HCT116 (cell line): ENCODE measurements at regions not wholly inside any gene's neighbourhood (a gene's known extent, or its start where the extent isn't known, plus 50 kb on each side); places are given as distances from the start of the nearest gene placed in this dataset.

ENCODE experiments used
- ATAC-seq: fragments of 200-7000 bp; cut with Tn5 transposase; 2 replicates; pipeline ENCODE4 v1.9.1; 2020; ENCODE audit warnings: mild to moderate bottlenecking, moderate library complexity
- BruUV-seq: library from RNA; stranded (reverse); fragments of 400-500 nt; replicated peaks from 2 replicates; lab custom pipeline; 2021; lab: Mats Ljungman, UMichigan
- CTCF ChIA-PET: fragments of 300-600 bp; sonication (Branson Sonifier 250); formaldehyde crosslinking; loops from one replicate; lab custom pipeline; 2021; ENCODE audit warnings: antibody characterized with exemption; lab: Charles Lee
- POLR2A ChIA-PET: fragments of 300-600, 350-600 bp; sonication (Branson Sonifier 250); formaldehyde crosslinking; loops from one replicate; lab custom pipeline; 2021; ENCODE audit warnings: antibody characterized with exemption; lab: Charles Lee
- RAD21 ChIA-PET, 2 experiments: fragments of 300-600 bp; sonication (Branson Sonifier 250); formaldehyde crosslinking; loops; one replicate each; lab custom pipeline; 2023; ENCODE audit warnings: low total read pairs in 2 of 2; ENCODE audit not compliant: uncharacterized antibody in 2 of 2, unreplicated experiment in 2 of 2, low non-redundant PET in 1 of 2; lab: Charles Lee
- DNase-seq: peaks from one replicate; pipeline ENCODE4 v3.0.0-alpha.2; 2010; ENCODE audit warnings: low read depth, low spot score
- H2AFZ ChIP-seq: fragments of 200-600 bp; shearing (Covaris generic), sonication (generic); 2 replicates; pipeline ENCODE4 v1.6.1; 2017; ENCODE audit warnings: low read depth, mixed run types, mixed read lengths, antibody characterized with exemption, low read length; ENCODE audit not compliant: poor library complexity, severe bottlenecking
- H3K27ac ChIP-seq: 2 replicates; pipeline ENCODE4 v1.5.1; 2012; ENCODE audit warnings: low read depth, low read length
- H3K27me3 ChIP-seq: fragments of 200-600 bp; sonication (generic); 2 replicates; pipeline ENCODE4 v1.6.1; 2016; ENCODE audit warnings: mixed run types, low read length, mixed read lengths; ENCODE audit not compliant: insufficient read depth
- H3K36me3 ChIP-seq, 2 experiments: fragments of 200-500 bp in 1 of 2; fragments of 200-600 bp in 1 of 2; sonication (Bioruptor generic) in 1 of 2; sonication (generic) in 1 of 2; 2 replicates each; pipeline versions ENCODE4 v1.5.1 to v1.6.1; 2014 to 2016; ENCODE audit warnings: low read length in 2 of 2, inconsistent platforms in 1 of 2, mixed read lengths in 1 of 2, mixed run types in 1 of 2; ENCODE audit not compliant: insufficient read depth in 2 of 2, control insufficient read depth in 1 of 2
- H3K4me1 ChIP-seq, 2 experiments: fragments of 200-600 bp in 1 of 2; sonication (generic) in 1 of 2; 2 replicates each; pipeline versions ENCODE4 v1.5.1 to v1.6.1; 2012 to 2017; ENCODE audit warnings: low read length in 2 of 2, inconsistent platforms in 1 of 2, mild to moderate bottlenecking in 1 of 2, mixed read lengths in 1 of 2, mixed run types in 1 of 2, moderate library complexity in 1 of 2; ENCODE audit not compliant: insufficient read depth in 2 of 2, control insufficient read depth in 1 of 2
- H3K4me2 ChIP-seq: fragments of 200-600 bp; sonication (generic); 2 replicates; pipeline ENCODE4 v1.6.1; 2017; ENCODE audit warnings: mixed run types, low read length, mixed read lengths
- H3K4me3 ChIP-seq, 2 experiments: fragments of 200-600 bp in 1 of 2; sonication (generic) in 1 of 2; replicated peaks in 1 of 2; 2 replicates each; pipeline ENCODE4 v1.5.1; 2011 to 2016; ENCODE audit warnings: low read length in 2 of 2, control low read depth in 1 of 2, low read depth in 1 of 2, mild to moderate bottlenecking in 1 of 2, mixed read lengths in 1 of 2, mixed run types in 1 of 2
- H3K79me2 ChIP-seq: fragments of 200-600 bp; sonication (generic); 2 replicates; pipeline ENCODE4 v1.6.1; 2017; ENCODE audit warnings: mild to moderate bottlenecking, mixed run types, low read length, moderate library complexity, mixed read lengths; ENCODE audit not compliant: insufficient read depth
- H3K9ac ChIP-seq: fragments of 200-600 bp; sonication (generic); 2 replicates; pipeline ENCODE4 v1.6.1; 2016; ENCODE audit warnings: low read length, mixed read lengths
- H3K9me2 ChIP-seq: fragments of 200-600 bp; sonication (generic), shearing (Covaris generic); 2 replicates; pipeline ENCODE4 v1.6.1; 2017; ENCODE audit warnings: mixed run types, mild to moderate bottlenecking, moderate library complexity; ENCODE audit not compliant: insufficient read depth
- H3K9me3 ChIP-seq, 2 experiments: fragments of 200-500 bp in 1 of 2; fragments of 200-600 bp in 1 of 2; sonication (Bioruptor generic) in 1 of 2; sonication (generic) in 1 of 2; 2 replicates each; pipeline ENCODE4 v1.6.1; 2014 to 2017; ENCODE audit warnings: low read length in 2 of 2, mixed read lengths in 2 of 2, inconsistent platforms in 1 of 2, low read depth in 1 of 2, mild to moderate bottlenecking in 1 of 2, mixed run types in 1 of 2, moderate library complexity in 1 of 2; ENCODE audit not compliant: control insufficient read depth in 1 of 2, insufficient read depth in 1 of 2
- H4K20me1 ChIP-seq: fragments of 200-600 bp; sonication (generic), shearing (Covaris generic); 2 replicates; pipeline ENCODE4 v1.6.1; 2017; ENCODE audit warnings: mixed run types, mild to moderate bottlenecking, moderate library complexity; ENCODE audit not compliant: insufficient read depth
- ATF3 ChIP-seq: IDR thresholded peaks from 2 replicates; pipeline ENCODE4 v1.6.1; 2012
- CBX3 ChIP-seq: IDR thresholded peaks from 2 replicates; pipeline ENCODE4 v1.6.1; 2012; ENCODE audit warnings: low read depth
- CEBPB ChIP-seq: IDR thresholded peaks from 2 replicates; pipeline ENCODE4 v1.6.1; 2012; ENCODE audit warnings: low read depth
- CTCF ChIP-seq, 3 experiments: fragments of 200-600 bp in 1 of 3; sonication (generic) in 1 of 3; IDR thresholded peaks in 2 of 3; conservative IDR thresholded peaks in 1 of 3; 2 replicates each; pipeline ENCODE4 v1.5.1; 2012 to 2017; ENCODE audit warnings: low read depth in 2 of 3, low read length in 2 of 3, antibody characterized with exemption in 1 of 3, borderline replicate concordance in 1 of 3, control low read depth in 1 of 3, mild to moderate bottlenecking in 1 of 3, mixed read lengths in 1 of 3, mixed run types in 1 of 3, moderate library complexity in 1 of 3; ENCODE audit not compliant: insufficient read depth in 1 of 3
- ELF1 ChIP-seq: IDR thresholded peaks from 2 replicates; pipeline ENCODE4 v1.6.1; 2012; ENCODE audit warnings: low read depth, borderline replicate concordance
- EZH2phosphoT487 ChIP-seq: fragments of 200-600 bp; IDR thresholded peaks from 2 replicates; pipeline ENCODE4 v1.6.1; 2018; ENCODE audit warnings: antibody characterized with exemption, borderline replicate concordance
- FOSL1 ChIP-seq: IDR thresholded peaks from 2 replicates; pipeline ENCODE4 v1.6.1; 2012; ENCODE audit warnings: low read depth
- JUND ChIP-seq: IDR thresholded peaks from 2 replicates; pipeline ENCODE4 v1.6.1; 2012
- MAX ChIP-seq: IDR thresholded peaks from 2 replicates; pipeline ENCODE4 v1.6.1; 2012
- POLR2A ChIP-seq: IDR thresholded peaks from 2 replicates; pipeline ENCODE4 v1.7.0; 2011; ENCODE audit warnings: borderline replicate concordance; ENCODE audit not compliant: insufficient read depth, insufficient read length; ENCODE audit errors: extremely low read depth
- POLR2AphosphoS5 ChIP-seq: IDR thresholded peaks from 2 replicates; pipeline ENCODE4 v1.6.1; 2011; ENCODE audit warnings: mild to moderate bottlenecking, low read depth, low read length, moderate library complexity
- RAD21 ChIP-seq: IDR thresholded peaks from 2 replicates; pipeline ENCODE4 v1.6.1; 2012; ENCODE audit warnings: low read depth, mild to moderate bottlenecking
- REST ChIP-seq: IDR thresholded peaks from 2 replicates; pipeline ENCODE4 v1.6.1; 2012; ENCODE audit warnings: low read depth
- SP1 ChIP-seq: IDR thresholded peaks from 2 replicates; pipeline ENCODE4 v1.6.1; 2012; ENCODE audit warnings: low read depth
- TCF7L2 ChIP-seq: IDR thresholded peaks from 2 replicates; pipeline ENCODE4 v1.7.0; 2011; ENCODE audit warnings: borderline replicate concordance, inconsistent platforms; ENCODE audit not compliant: insufficient read depth, insufficient read length; ENCODE audit errors: extremely low read depth
- YY1 ChIP-seq: IDR thresholded peaks from 2 replicates; pipeline ENCODE4 v1.6.1; 2011; ENCODE audit warnings: low read length, low read depth, moderate library complexity, mild to moderate bottlenecking; ENCODE audit not compliant: insufficient replicate concordance; ENCODE audit errors: extremely low read depth
- ZBTB33 ChIP-seq: IDR thresholded peaks from 2 replicates; pipeline ENCODE4 v1.6.1; 2011; ENCODE audit warnings: mild to moderate bottlenecking, low read length, moderate library complexity; ENCODE audit not compliant: insufficient replicate concordance; ENCODE audit errors: extremely low read depth
- ZFX ChIP-seq: fragments of 450-650 bp; IDR thresholded peaks from 2 replicates; pipeline ENCODE4 v1.6.1; 2017
- ZNF274 ChIP-seq: fragments of 200-500 bp; sonication (Bioruptor generic); IDR thresholded peaks from 2 replicates; pipeline ENCODE4 v1.6.1; 2014; ENCODE audit warnings: mild to moderate bottlenecking, low read depth, low read length, inconsistent platforms
- intact Hi-C: fragments of 100-400 bp; cut with micrococcal nuclease; formaldehyde crosslinking; loops from 2 replicates; pipeline ENCODE4 v1.10.0; 2022

GRCh38 chr5:145531038-145531734 is 304.0 kb downstream of the PRELID2 start:
- ATAC-seq (peak; percentile 97), DNase-seq (peak; percentile 81)
- BruUV-seq = no TSS peak
- peak overlapping the region; percentile 77 for H2AFZ ChIP-seq
- TF ChIP-seq ELF1 (no peak), CBX3 (peak; percentile 92; the same call in 1 of the 2 replicates), POLR2A (no peak), EZH2phosphoT487 (no peak), FOSL1 (peak; percentile 82), POLR2AphosphoS5 (peak; percentile 53; the same call in 1 of the 2 replicates), CEBPB (no peak), TCF7L2 (no peak), MAX (peak; percentile 78), CTCF (IDR thresholded peaks at IDR 0.05 in 2 of 3, conservative IDR thresholded peaks at IDR 0.05 in 1 of 3; ENCODE audit: borderline replicate concordance in 1 of 3, insufficient read depth in 1 of 3, low read depth in 2 of 3, low read length in 2 of 3) (no peak), SP1 (peak; percentile 87), JUND (peak; percentile 89), ZBTB33 (peak; percentile 18), REST (no peak), ATF3 (no peak), ZNF274 (no peak), ZFX (no peak), YY1 (peak; percentile 43), RAD21 (no peak)
- CTCF ChIA-PET = no interaction called here
- H3K9me3 ChIP-seq = no peaks in the 10 kb centered on the region
- RAD21 ChIA-PET = no interaction called here
- peaks cover 13 to 24% of the 10 kb centered on the region in 2 experiments; a peak in 3 of 4 replicates for H3K4me1 ChIP-seq
- peak overlapping the region; percentile 73 for H3K4me2 ChIP-seq
- peak overlapping the region; percentile 45; the same call in 1 of the 2 replicates for H3K27ac ChIP-seq
- H3K79me2 ChIP-seq = no peaks in the 10 kb centered on the region
- POLR2A ChIA-PET = no interaction called here
- H4K20me1 ChIP-seq = no peaks in the 10 kb centered on the region
- H3K27me3 ChIP-seq = no peaks in the 10 kb centered on the region
- peak overlapping the region in 1 of 2 experiments; percentile 16; a peak in 1 of 4 replicates for H3K4me3 ChIP-seq
- H3K9ac ChIP-seq = peak overlapping the region; percentile 31
- intact Hi-C loops = no loop called here
- no peaks in the 10 kb centered on the region for H3K36me3 ChIP-seq
- no peaks in the 10 kb centered on the region for H3K9me2 ChIP-seq
